GM19452 (cell line): ENCODE measurements at regions not wholly inside any gene's neighbourhood (a gene's known extent, or its start where the extent isn't known, plus 50 kb on each side); places are given as distances from the start of the nearest gene placed in this dataset.
"Not testable (repeated sequence)": the region's sequence is repeated elsewhere in the genome, so short reads cannot be mapped to it uniquely, and the experiment has no call there.

Experiments used
- ATAC-seq: cut with Tn5 transposase; IDR thresholded peaks from one replicate; pipeline ENCODE4 v1.9.1; 2021; ENCODE audit not compliant: unreplicated experiment

GRCh38 chr2:64280812-64281211, 136.6 kb upstream of the PELI1 start:
- ATAC-seq, result not testable (repeated sequence)

- ATAC-seq, result no peak
These were observed 138.9 kb upstream of the PELI1 start for GRCh38 chr2:64283006-64283570.

GRCh38 chr2:64283641-64284361, 139.6 kb upstream of the PELI1 start:
- no peak for ATAC-seq

GRCh38 chr2:64284751-64285150, 140.5 kb upstream of the PELI1 start:
- ATAC-seq, result no peak

GRCh38 chr2:64287202-64287740, 143.1 kb upstream of the PELI1 start:
- no peak for ATAC-seq

- no peak for ATAC-seq
These were observed 144.3 kb upstream of the PELI1 start for GRCh38 chr2:64288321-64289193.

- ATAC-seq, result no peak
These were observed 145.0 kb upstream of the PELI1 start for GRCh38 chr2:64289251-64289650.

- no peak for ATAC-seq
These were observed 145.5 kb upstream of the PELI1 start for GRCh38 chr2:64289737-64290136.

GRCh38 chr2:64291181-64291580, 147.0 kb upstream of the PELI1 start:
- ATAC-seq, result no peak

- ATAC-seq, result peak; percentile 79
These were observed 151.3 kb upstream of the PELI1 start for GRCh38 chr2:64295326-64296139.

GRCh38 chr2:64296140-64296480, 151.9 kb upstream of the PELI1 start:
- ATAC-seq, result peak; percentile 29

GRCh38 chr2:64296695-64297346, 152.6 kb upstream of the PELI1 start:
- ATAC-seq, result no peak

GRCh38 chr2:64298161-64298560, 153.9 kb upstream of the PELI1 start:
- no peak for ATAC-seq

GRCh38 chr2:64300066-64300465, 153.9 kb upstream of the LGALSL start:
- no peak for ATAC-seq

- ATAC-seq, result no peak
These were observed 150.7 kb upstream of the LGALSL start for GRCh38 chr2:64303250-64303649.

- ATAC-seq, result no peak
These were observed 146.5 kb upstream of the LGALSL start for GRCh38 chr2:64307421-64307820.

- no peak for ATAC-seq
These were observed 142.6 kb upstream of the LGALSL start for GRCh38 chr2:64311191-64311910.

GRCh38 chr2:64311948-64312621, 141.9 kb upstream of the LGALSL start:
- no peak for ATAC-seq
